ENCODE measurements at regions not wholly inside any gene's neighbourhood (a gene's known extent, or its start where the extent isn't known, plus 50 kb on each side); places are given as distances from the start of the nearest gene placed in this dataset.

DNA sequence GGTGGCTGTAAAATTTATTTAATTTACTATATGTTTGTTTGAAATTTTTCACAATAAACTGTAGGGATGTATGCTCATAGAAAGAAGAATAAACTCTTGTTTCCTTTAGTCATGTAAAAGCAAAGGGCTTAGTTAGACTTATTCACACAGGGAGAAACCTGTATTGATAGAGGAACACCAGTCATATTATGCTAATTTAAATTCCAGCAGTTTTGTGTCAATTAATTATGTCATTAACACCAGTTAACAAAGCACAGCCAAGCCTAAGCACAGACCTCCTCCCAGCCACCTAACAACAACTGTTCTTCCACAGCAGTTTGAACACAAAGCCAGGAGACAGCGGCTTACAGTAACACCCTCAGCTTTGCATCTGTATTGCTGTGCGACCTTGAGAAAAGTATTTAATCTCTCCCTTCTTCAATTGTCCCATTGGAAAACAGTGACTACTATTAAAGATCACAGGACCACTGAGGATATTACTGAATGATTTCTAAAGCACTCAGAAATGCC is 260.8 kb upstream of the RRP15 start:
- no peak for DNase-seq (ENCODE audit: low read depth in 2 of 2)

DNA sequence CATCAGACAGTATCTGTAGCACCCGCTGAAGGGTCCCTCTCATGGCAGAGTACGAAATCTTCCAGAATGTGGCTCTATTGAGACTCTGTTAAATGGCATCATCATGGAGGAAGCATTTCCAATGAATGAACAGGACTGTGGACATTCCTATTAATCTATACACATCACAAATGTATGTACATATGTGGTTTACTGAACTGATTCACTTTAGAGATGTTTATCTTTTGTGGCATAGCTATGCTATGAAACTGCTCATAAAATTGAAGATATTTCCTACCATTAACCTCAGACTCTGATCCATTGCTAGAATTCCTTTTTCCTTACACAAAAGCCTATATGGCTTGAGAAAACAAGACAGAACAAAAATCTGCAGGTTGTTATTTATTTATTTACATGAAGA is 259.6 kb upstream of the RRP15 start:
- DNase-seq (ENCODE audit: low read depth in 2 of 2): no peak

DNA sequence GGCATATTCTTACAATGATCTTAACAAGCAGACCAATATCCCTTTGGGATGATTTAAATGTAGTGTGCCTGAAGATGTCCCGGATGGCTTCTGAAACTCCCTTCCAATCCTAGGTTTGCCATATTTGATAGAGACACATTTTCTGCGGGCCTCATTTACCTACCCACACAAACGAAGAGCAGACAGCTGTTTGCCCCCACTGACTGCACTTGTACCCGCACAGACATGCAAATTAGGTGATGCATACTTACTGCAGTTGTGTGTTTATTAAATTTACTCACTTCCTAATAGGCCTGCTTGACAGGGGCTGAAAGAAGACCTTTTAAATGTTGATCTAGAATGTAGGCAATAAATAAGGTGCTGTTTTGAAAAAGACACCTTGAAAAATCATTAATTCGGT is 257.9 kb upstream of the RRP15 start:
- no peak for DNase-seq (ENCODE audit: low read depth in 2 of 2)

DNA sequence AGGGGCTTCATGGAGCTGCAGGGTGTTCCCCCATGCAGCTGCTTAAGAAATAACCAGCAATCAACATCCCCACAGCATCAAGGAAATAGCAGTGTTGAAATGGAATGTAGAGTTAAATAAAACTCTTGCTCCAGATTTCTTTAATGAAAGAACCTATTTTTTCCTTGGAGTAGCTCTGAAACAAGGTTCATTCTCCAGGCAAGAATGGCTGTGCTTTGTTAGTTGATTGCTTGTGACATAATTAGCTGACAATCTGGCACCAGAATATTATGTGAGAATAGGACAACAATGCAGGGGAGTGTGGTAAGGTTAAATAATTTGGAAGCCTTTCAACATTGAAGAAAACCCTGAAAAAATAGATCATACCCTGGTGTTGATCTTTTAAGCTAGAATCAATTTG is 254.2 kb upstream of the RRP15 start:
- no peak for DNase-seq (ENCODE audit: low read depth in 2 of 2)

DNA sequence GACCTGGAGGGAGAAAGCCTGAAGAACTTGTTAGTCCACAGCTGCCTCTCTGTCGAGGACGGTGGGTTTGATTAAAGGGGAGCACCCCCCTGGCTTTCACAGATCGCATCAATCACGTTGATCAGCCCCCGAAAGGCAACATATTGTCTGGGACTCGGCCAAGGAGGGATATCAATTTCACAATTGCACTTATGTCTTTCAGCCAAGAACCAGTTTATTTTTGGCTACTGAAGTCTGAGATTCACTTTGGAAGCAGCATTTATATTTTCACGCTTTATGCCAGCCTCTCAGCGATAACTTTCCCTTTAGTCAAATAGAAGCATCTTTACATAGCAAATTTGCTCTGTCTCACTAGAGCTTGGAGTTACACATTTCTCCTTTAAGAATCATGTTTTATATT is 253.2 kb upstream of the RRP15 start:
- DNase-seq (ENCODE audit: low read depth in 2 of 2): no peak

DNA sequence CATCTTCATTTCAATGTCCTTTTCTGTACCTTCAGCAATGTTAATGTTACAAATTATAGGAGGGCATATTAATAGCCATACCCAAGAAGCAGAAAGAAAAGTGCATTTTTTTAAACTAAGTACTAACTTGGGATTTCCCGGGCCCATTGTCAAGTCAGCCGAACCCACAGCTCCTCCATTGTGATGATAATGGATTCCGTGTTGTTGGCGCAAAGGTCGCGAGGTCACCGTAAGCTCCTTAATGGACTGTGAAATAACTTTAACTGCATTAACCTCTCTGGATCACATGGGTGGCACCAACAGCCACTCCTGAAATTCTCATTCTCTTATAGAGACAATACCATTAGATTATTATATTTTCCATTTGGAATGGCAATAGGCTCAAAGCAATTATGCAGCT is 250.6 kb upstream of the RRP15 start:
- DNase-seq (ENCODE audit: low read depth in 2 of 2): no peak

DNA sequence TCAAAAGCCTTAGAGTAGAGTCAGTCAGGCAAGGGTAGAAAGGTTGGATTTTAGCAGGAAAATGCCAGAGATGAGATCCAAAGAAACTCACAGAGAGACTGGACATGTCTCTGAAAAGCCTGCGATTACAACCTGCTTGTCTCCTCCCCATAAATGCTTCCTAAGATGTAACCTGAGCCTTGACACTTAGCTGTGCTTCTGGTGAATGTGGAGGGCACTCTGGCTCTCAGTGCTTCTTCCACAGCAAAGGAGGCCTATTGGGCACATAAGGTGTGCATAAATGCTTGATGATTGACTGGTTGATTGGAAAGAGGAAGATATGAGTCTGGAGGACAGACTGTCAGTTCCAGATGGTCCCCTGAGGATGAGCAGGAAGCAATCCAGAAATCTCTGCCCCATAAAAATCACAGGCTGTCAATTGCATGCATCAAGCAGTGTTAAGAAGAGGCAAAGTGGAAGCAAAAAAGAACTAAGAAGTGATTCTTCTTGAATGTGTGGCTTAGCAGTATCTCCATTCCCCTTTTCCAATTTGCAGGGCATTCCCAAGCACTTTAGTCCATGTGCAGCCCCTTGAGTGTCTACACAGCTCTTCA is 236.2 kb upstream of the RRP15 start:
- DNase-seq (ENCODE audit: low read depth in 2 of 2): no peak

DNA sequence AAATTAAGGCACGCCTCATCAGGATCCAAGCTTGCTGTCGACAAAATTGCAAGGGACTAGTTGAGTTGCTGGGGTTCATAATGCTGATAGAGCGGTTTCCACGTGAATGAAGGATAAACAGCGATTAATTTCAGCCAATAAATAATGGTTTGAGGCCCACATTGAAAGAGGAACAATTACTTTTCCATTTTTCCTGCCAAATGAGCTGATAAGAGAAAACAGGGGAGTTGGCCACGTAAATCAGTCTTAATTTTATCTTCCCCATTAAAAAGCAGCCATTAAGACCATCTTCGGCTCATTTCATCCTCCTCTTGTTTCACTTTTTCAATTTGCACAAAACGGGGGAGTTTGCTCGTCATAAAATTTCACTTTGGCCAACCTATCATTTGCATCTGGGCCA is 235.5 kb upstream of the RRP15 start:
- no peak for DNase-seq (ENCODE audit: low read depth in 2 of 2)

DNA sequence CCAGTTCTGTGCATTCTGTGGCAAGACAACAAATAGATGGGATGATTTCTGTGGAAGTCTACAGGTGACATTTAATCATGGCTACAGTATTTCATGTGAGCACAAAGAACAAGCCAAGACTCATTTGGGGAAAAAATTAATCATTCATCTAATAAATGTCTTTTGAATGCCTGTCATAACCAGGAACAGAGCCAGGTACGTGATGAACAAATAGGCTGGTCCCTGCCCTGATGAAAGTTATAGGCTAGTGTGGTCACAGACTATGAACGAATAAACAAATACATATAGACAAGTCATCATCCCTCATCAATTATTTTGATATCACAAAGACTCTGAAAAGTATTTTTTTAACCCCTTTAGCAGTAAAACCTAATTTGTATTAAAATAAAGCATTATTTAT is 226.4 kb upstream of the RRP15 start:
- DNase-seq (ENCODE audit: low read depth in 2 of 2): no peak

DNA sequence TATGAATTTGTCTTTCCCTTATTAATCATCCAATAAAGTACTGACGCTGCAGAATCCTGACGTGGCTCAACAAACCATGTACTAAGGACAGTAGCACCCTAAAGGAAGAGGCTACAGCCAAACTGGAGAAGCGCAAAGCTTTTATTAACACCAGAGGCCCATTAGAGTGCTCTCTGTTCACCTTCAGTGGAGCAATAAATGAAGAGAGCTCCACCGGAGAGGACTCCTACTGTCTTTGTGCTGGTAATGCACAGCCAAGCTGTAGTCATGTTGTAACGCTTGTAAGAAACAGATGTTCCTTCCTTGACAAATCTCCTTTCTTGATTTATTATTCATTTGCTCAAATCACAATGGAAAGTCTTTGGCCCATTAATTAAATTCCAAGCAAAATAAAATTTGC is 220.7 kb upstream of the RRP15 start:
- no peak for DNase-seq (ENCODE audit: low read depth in 2 of 2)

DNA sequence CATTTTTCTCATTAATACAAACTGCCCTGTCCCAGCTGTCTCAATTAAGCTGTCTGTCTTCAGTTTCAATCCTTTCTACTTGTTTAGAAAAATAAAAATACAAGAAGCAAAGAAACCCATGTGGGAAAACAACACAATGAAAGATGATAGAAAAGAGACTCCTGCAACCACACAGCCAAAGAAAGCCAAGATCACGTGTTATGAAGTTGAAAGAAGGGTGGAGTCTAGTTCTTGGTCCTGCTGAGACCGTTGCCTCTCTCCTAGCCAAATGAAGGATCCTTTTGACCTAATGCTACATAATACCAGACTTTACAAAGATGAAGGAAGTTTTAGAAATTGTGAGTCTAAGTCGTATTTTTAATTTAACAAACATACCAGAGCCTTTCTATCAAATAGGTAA is 218.8 kb upstream of the RRP15 start:
- no peak for DNase-seq (ENCODE audit: low read depth in 2 of 2)

DNA sequence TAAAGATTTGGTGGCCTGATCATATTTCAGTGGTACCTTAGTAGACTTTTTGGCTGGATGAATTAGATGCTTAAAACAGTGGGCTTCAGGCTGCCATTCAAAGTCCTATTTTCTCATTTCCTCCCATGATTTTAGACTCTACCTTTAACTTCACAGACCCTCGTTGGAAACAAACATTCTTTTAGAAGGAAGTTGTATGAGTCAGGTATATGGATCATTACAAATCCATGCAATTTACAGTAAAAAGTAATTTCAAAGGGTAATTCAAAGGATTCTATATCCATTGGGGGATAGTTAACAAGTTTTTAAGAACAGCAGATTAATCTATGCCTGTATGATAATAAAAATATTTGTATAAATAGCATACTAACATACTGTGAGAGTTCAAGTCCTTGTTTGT is 216.9 kb upstream of the RRP15 start:
- DNase-seq (ENCODE audit: low read depth in 2 of 2): no peak

DNA sequence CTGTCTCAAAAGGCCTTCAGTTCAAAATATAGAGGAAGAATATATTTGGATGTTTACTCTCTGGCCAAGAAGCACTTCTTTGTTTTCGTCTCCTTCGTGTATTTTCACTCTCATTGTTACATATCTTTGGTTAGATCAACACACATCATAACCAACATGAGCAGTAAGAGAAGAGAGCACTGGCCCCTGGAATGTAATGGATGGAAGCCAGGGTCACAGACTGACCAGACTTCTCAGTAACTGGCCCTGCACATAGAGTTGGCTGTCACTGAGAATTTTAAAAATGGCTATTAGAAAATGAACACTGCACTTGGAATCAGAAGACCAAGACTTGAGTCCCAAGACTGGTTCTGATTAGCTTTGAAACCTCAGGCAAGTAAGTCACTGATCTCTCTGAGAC is 215.9 kb upstream of the RRP15 start:
- DNase-seq (ENCODE audit: low read depth in 2 of 2): no peak

DNA sequence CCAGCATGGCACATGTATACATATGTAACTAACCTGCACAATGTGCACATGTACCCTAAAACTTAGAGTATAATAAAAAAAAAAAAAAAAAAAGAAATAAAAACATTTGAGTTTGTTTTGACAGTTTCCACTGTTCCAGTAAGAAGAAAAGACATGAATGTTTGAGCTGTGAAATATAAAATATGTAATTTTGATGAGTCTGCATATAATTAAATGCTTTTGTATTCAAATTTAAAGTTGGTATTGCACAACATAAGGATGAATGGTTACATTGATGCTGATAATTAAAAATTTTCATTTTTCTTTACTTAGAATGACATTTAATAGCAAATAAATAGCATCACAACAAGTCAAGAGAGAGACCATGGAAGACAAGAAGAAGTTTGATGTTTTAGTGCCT is 212.0 kb upstream of the RRP15 start:
- DNase-seq (ENCODE audit: low read depth in 2 of 2): no peak

DNA sequence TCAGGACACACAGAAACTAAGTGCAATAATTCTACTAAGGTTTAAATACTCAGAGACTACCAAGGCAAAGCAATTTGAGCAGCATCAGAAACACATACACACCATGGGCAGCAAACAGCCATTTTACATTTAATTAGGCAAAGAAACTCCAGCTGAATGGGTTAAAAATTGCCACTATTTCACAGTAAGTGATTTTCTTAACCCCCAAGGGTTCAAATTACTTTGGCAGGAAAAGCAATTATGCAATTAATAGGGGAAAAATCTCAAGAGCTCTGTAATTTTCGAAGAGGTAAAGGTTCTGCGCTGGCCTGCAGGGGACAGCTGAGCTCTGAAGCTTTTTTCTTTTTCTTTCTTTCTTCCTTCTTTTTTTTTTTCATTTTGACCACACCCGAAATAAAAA is 206.2 kb upstream of the RRP15 start:
- no peak for DNase-seq (ENCODE audit: low read depth in 2 of 2)

DNA sequence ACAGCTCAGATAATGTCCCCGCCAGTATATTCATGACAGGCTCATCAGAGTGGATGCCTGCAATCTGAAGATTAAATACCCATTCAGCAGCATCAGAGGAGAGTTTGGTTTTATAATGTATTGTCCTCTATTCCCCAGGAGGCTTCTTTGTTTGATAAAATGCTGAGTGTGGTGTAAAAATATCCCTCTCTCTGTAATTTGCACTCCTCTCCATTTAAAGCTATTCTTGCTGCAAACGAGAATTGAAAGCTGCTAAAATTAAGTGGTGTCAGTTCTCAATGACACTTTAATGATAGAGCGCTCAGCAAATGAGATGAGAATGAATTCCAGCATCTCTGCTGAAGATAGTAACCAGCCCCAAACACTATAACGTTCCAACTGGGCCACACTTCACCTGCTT is 205.7 kb upstream of the RRP15 start:
- no peak for DNase-seq (ENCODE audit: low read depth in 2 of 2)

DNA sequence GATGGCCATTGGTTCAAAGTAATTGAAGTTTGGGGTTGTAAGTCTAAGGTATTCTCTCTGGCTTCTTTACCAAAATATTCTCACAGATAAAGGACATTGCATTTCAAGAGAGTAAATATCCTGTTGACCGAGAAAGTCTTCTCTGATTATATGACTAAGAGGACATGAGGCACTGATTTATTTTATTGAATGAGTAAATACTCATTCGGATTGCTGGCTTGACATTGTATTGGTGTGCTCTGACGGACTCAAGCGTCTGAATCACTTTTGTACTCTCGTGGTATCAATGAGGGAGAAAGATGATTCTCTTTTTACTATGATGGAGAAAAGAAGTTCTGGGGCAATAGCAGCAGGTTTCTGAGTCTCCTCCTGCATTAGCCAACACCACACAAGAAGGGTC is 205.3 kb upstream of the RRP15 start:
- DNase-seq (ENCODE audit: low read depth in 2 of 2): no peak

DNA sequence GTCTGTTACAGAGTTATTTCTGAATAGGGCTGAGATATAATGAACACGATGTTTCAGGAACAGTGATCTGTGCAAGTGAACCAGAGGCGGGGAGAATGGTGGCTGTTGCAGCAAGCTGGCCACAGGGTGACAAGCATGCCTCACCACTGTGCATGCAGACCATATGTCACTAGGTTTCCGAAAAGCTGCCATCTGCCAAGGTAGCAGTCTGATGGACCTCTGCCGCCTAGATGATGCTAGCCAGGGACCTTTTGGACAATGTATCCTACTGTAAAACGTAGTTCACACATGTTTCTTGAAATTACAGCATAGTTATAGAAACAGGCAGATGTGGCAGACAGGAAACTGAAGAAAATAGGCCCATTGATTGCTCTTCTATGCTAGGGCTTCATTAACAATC is 204.2 kb upstream of the RRP15 start:
- DNase-seq (ENCODE audit: low read depth in 2 of 2): no peak

DNA sequence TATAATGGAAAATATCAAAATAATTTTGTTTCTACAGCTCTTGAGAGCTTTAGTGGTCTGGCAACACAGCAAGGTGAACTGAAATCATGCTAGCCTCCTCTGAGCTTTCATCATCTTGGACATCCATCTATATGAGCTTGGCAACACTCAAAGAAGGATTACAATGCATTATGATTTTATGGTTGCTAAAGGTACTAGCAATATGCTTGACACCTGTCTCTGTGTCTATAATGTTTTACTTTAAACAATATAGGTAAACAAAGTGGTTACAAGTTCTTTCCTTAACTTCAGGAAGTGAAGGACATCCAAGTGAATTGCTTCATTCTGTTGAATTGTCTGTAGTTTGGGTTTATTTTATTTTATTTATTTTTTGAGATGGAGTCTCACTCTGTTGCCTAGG is 203.7 kb upstream of the RRP15 start:
- DNase-seq (ENCODE audit: low read depth in 2 of 2): no peak

DNA sequence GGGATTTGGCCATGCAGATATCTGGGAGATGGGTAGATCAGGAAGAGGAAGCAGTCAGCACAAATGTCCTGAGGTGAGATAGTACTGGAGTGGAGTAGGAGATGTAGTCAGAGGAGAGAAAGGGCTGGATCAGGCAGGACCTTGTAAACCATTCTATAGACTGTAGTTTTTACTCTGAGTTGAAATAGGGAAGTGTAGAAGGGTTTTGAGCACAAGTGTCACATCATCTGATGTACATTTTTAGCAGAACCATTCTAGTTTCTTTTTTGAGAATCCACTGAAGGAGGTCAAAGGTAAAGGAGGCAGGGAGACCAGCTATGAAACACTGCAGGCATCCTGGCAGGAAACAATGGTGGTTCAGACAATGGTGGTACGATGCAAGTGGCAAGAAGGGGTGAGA is 194.6 kb upstream of the RRP15 start:
- no peak for DNase-seq (ENCODE audit: low read depth in 2 of 2)

DNA sequence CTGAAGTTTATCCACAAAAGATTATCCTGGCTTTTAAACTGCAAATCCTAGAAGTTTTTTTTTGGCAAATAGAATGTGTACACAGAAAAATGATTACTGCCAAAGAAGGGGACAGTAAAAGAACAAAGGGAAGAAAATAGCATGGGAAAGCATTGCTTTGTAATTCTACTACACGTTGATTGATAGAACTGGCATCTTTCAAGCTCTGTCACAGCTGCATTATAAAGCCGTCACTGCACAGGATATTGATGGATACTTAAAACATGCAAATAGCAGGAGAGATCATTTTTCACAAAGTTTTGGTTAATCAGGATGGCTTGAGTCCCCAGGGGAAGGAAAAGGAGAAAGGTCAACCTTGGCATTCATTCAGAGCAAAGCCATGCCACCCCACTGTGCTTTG is 183.7 kb upstream of the RRP15 start:
- no peak for DNase-seq (ENCODE audit: low read depth in 2 of 2)

DNA sequence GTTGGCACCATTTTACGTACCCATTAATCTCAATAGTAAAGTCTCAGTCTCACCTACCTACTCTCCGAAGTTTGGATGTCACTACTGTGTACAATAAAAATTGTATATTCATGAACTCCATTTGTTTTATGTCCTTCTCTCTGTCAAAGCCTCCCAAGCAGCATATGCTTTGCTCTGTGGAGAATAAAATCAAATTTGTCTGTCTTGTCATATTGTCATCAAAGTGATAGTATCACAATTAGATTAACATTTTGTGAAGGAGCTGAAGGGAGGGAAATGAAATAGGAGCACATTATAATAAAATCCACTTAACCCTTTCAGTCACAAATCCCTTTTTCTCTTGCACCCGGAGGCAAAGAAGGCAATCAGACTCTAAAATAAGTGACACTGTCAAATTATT is 177.1 kb upstream of the RRP15 start:
- DNase-seq (ENCODE audit: low read depth in 2 of 2): no peak

DNA sequence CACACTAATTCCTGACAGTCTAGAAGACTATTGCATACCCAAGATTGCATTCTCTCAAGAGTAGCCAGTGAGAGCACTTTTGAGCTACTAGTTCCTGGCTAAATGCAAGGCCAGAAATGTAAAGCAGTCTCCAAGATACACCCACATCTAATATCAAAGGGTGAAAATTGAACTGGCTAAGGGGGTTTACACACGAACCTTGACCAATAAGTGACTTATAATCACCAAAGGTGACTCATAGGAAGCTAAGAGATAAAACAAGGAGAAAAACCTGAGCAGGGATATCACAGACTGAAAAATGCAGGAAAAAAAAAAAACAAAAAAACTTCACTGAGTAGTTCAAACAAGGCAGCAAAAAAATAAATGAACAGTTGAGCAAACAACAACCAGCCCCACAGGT is 172.2 kb upstream of the RRP15 start:
- DNase-seq (ENCODE audit: low read depth in 2 of 2): no peak

DNA sequence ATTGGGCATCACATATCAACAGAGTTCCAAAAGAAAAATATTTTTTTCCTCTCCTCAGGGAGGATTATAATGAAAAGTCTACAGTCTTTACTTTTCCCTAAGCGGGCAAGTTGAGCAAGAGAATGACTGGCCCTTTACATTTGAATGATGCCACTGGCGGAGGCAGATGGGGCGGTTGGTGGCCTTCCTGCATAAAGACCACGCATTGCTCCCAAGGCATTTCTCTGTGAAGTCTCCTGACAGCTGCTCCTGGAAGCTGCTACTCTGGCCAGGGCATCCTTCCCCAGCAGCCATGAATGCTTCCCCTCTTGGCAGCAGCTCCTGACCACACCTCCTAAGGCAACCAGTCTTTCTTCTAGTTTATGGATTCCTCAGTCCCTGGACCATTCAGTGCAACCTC is 161.1 kb upstream of the RRP15 start:
- DNase-seq (ENCODE audit: low read depth in 2 of 2): no peak

DNA sequence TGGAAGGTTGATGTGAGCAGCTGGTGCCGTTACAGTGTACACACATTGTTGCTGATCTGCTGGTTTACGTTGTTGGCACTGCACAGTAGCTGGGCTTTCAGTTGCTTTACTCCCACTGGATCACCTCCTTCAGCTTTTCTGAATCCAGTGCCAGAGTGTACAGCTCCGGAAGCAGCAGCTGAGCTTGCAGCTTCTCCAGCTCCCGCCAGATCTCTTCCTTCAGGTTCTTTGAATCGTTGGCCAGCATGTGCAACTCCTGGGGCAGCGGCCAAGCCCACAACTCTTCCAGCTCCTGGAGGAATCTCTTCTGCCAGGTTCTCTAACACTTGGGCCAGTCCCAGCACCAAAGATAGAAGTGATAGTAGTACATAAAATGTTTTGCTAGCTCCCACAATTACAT is 149.7 kb upstream of the RRP15 start:
- no peak for DNase-seq (ENCODE audit: low read depth in 2 of 2)
